ENCODE measurements at regions not wholly inside any gene's neighbourhood (a gene's known extent, or its start where the extent isn't known, plus 50 kb on each side); places are given as distances from the start of the nearest gene placed in this dataset.

DNA sequence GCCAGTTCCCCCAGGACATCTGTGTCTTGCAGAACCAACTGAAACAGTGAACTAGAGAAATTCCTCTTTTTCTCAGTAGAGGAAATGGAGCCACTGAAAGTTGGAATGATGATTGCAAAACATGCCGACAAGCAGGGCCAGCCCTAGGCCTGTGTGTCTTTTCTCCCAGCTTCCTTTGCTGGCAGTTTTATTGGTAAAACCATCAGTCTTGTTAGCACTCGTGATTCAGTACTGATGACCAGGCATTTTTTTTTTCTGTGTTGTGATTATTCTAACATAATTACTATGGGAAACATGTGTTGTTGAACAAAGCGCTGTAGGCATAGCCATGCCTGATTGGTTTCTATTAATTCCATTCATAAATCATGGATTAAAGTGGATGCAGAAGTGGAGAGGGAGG, 620.7 kb downstream of the AACS start:
- DNase-seq = no peak

GRCh38 chr12:125687403-125687802, 622.2 kb downstream of the AACS start:
- no peak for DNase-seq

DNA sequence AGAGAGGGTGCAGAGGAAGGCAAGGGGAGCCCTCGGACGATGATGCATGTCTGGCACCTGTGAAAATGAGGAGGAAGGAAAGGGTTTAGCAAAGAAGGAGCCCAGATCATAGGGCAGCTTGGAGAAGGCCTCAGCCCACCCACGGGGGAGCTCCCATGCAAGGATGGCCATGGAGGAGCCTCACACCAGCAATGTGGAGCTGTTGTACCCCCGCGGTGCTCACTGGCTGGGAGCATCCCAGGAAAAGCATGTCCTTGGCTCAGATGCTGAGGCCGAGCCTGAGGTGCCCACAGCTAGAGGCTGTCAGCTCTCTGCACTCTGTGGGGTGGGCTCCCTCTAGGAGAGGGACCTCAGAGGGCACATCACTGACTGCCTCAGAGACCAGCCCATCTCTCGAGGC, 622.6 kb downstream of the AACS start:
- no peak for DNase-seq

- DNase-seq = no peak
Measured at GRCh38 chr12:125688223-125688622, 623.0 kb downstream of the AACS start.

GRCh38 chr12:125688881-125689280, 623.6 kb downstream of the AACS start:
- DNase-seq = no peak

DNA sequence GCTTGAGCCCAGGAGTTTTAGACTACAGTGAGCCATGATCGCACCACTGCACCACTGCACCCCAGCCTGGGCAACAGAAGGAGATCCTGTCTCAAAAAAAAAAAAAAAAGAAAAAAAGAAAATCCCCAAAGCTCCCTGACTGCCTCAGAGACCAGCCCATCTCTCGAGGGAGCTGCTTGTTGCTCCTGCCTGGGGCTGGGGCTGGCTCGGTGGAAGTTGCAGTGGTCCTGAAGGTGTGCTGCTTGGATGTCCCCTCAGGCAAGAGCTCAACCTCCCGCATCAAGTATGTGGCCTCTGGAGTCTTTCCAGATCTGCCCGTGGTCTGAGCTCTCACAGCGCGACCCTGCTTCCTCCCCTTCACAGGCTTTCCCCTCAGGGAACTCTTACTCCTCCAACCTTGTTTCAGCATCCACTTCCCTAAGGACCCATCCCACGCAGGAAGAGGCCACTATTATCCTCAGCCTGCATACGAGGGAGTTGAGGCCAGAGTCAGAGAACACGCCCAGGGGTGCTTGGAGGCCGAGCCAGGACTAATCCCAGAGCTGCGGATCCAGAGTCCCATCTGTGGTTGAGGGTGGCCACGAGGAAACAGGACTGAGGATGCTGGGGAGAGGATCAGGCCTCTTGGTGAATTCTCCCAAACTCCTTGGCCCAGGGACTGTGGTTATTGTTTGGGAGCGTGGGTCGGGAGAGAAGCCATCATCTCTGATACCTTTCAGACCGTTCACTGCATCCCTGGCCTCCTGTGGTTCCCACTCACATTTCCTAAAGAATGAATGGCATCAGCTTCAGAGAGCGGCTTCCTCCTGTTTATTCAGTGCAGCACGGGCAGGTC, 624.6 kb downstream of the AACS start:
- no peak for DNase-seq

GRCh38 chr12:125690841-125691240, 625.6 kb downstream of the AACS start:
- DNase-seq = no peak

DNA sequence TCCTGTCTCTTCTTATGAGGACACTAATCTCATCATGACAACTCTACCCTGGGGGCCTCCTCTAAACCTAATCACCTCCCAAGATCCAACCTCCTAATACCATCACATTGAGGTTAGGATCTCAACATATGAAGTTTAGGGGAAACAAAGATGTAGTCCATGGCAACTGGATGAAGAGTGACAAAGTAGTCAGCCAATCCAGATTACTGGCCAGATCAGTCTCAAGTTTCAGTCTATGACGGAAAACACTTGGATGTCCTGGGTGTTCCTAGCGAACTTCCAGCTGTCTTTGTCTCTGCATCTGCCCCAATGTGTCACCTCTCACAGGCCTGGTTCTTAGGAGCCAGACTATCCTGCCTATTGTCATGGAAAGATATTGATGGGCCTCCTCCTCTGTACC, 630.8 kb downstream of the AACS start:
- DNase-seq = no peak

GRCh38 chr12:125704803-125705202, 639.6 kb downstream of the AACS start:
- no peak for DNase-seq

GRCh38 chr12:125720961-125721360, 655.7 kb downstream of the AACS start:
- DNase-seq = no peak

DNA sequence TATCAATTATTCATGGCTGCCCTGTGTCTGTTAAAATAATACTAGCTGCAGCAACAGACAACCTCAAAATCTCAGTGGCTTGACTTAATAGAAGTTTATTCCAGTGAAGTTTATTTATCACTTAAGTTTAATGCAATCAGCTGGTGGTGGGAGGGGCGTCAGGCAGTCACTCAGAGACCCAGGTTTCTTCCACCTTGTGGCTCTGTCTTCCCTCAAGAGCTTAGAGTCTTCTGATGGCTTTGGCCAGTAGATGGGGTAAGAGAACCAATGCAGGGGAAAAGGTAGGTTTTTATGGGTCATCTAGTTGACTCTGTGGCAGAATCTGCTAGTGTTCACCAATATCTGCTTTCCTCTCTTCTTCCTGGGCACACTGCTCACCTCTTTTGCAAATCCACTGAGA, 668.9 kb downstream of the AACS start:
- DNase-seq = no peak

GRCh38 chr12:125738211-125738610, 673.0 kb downstream of the AACS start:
- no peak for DNase-seq

- DNase-seq = no peak
Measured at GRCh38 chr12:125742413-125742812, 677.2 kb downstream of the AACS start.

DNA sequence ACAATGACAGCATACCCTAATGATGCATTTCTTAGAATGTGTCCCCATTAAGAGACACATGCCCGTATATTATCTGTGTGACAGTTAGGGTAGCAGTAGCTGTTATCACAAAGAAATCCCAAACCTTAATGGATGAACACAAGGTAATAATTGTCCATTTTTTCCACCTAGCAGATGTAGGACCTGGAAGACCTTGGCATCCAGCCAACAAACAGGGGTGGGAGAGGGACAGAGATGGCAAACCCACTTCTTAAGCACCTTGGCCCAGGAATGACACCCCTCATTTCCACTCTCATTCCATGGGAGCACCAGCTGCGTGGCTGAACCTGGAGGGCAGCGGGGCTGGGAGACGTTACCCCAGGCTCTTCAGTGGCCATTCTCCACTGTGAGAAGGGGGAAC, 679.0 kb downstream of the AACS start:
- no peak for DNase-seq

- no peak for DNase-seq
Measured at GRCh38 chr12:125755512-125755911, 690.3 kb downstream of the AACS start.

DNA sequence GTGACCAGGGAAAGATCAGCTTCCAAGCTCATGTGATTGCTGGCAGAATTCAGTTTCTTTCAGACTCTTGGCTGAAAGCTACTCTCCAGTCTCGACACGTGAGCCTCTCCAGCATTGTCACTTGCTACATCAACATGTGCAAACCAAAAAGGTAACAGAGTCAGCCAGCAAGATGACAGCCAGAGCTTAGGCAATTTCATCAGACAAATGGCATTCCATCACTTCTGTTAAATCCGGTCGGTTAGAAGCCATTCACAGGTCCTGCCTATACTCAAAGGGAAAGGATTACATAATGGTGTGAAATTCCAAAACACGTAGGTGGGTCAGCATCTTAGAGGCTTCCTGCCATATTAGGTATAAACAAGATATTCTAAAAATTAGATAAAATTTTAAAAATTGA, 700.9 kb downstream of the AACS start:
- DNase-seq = no peak

DNA sequence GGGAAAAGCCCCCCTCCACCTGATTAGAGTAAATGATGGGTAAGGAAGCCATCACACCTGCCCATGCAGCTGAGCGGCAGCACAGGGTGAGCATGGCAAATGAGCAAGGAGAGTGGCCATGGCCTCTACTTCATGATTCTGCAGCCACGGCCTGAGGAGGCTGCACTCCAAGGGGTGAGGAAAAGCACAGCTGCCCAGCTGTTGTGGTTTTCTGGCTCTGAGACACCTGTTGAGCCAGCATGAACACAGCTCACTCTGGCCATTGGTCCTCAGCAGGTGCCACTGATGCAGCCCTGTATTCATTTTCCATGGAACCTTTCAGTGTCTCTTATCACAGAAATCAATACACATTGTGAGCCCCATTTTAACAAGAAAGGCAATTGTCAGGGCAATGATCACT, 707.2 kb downstream of the AACS start:
- no peak for DNase-seq

GRCh38 chr12:125773033-125773640, 707.9 kb downstream of the AACS start:
- no peak for DNase-seq

DNA sequence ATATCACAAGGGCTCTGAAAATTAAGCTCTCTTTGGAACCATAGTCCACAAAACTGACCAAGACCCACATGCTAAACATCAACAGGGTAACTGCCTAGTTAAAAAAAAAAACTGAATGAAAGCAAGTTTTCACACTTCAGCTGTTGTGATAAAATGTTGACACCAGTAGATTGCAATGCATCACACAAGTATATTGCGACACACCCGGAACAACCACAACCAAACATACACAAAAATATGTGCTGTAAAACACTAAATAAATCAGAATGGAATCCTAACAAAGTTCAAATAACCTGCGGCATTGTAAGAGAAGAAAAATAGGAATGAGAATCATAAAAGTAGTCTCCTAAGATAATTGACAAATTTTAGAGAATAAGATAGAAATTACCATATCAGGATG, 710.3 kb downstream of the AACS start:
- no peak for DNase-seq

GRCh38 chr12:125776212-125776611, 711.0 kb downstream of the AACS start:
- no peak for DNase-seq

DNA sequence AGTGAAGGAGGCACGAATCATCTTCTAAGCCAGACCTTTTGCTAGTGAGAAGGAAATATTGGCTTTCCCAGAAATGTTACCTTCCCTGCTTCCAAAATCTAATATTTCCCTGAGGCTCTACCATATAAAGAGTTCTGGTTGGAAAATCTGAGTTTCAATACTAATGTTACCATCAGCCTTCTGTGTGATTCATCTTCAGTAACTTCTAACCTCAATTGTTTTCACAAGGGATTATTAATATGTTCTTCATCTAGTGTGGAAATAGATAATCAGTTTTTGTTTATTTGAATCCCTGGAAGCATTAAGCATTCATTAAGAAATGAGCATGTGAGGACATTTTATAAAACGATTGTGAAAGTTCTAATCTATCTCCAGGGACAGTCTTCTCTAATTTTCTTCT, 720.9 kb downstream of the AACS start:
- DNase-seq = no peak

- no peak for DNase-seq
Measured at GRCh38 chr12:125794401-125794800, 729.2 kb downstream of the AACS start.

DNA sequence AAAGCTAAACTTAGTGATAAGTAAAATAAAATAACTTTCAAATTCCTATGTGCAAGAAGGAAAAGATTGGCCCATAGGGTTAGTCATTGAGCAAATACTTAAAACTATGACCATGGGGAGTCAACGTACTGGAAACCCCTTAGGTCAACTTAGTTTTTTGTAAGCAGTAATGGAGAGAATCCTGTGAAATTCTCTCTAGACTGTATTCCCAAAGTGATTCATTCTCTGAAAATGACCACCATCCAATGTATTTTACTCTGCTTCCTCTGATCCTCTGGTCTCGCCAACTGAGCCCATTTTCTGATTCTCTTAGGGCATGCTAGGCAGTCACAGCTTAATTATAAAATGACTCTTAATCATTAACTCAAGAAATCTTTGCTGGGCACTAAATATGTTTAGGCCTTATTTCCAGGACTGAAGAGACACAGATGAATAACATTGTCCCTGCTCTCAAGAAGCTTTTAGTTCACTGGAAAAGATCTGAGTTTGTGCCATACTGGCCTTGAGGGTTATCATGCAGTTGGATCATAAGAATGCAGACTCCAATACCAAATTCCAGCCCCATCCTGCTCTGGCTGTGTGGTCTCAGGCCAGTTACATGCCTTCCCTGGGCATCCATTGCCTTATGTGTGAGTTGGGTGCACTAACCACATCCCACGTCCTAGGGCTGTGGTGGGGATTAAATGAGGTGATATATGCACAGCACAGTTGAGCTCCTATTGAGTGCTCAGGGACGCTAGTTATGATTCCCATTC, 732.4 kb downstream of the AACS start:
- no peak for DNase-seq

DNA sequence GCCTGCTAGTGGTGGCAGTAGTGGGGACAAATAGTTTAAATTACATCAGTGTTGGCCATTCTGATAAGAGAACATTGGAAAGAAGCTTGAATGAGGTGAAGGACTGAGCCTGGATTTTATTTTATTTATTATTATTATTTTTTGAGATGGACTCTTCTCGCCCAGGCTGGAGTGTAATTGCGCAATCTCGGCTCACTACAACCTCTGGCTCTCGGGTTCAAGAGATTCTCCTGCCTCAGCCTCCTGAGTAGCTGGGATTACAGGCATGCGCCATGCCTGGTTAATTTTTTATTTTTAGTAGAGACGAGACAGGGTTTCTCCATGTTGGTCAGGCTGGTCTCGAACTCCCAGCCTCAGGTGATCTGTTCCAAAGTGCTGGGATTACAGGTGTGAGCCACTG, 739.4 kb downstream of the AACS start:
- no peak for DNase-seq

All from NCI-H510A treated with DMSO at 0.1 percent for 48 hours (cell line).